ENCODE measurements at regions not wholly inside any gene's neighbourhood (a gene's known extent, or its start where the extent isn't known, plus 50 kb on each side); places are given as distances from the start of the nearest gene placed in this dataset.

DNA sequence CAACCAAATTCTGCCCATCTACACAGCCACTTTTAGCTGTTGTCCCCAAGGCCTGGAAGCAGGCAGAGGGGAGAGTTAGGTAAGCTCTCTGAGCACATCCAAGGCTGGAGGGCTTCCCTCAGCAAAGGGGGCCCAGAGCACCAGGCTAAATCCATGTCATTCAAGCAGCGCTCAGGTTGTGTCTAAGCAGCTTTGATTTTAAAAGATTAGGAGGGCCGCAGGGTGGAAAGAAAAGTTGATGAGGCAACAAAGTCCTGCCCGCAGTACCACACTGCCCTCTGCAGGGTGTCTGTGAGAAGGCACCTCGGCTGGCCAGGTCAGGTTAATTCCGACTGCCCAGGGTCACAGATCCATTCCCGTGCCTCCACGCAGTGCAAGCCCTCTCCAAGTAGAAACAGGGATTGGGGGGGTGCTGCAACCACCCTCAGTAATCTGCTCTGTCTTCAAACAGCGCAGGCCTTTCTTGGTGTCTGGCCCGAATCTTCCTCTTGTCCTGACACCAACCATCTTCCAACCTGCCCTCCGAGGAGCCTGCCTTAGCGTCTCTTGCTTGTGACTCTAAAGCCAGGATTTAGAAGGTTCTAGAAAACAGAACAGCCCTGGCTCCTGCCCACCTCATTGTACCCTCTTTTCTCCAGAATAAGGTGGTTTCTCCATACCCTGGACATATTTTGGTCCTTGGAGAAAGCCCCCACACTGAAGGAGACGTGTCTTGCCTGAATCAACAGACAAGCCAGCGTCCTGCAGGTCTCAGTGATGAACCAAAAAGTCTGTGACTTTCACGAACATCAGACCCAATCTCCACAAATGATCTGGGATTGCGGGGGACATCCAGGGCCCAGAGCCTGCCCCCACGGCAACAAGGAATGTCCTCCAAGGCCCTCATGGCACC lies 289.2 kb downstream of the TNS1 start:
- H3K9ac ChIP-seq (ENCODE audit: insufficient read length): no peak overlapping the region
- DNase-seq (ENCODE audit: low read depth, low spot score): no peak
- no peaks in the 10 kb centered on the region for H3K36me3 ChIP-seq (ENCODE audit: insufficient read depth, low read length)
- no peak overlapping the region for H3K27ac ChIP-seq
- no peak for TF ChIP-seq EZH2 (IDR thresholded peaks at IDR 0.05)
- no peak for TF ChIP-seq FOXP2 (optimal IDR thresholded peaks at IDR 0.05; ENCODE audit: control extremely low read depth, extremely low read length, insufficient read depth)
- TF ChIP-seq POLR2AphosphoS5 (IDR thresholded peaks at IDR 0.05; ENCODE audit: borderline replicate concordance, low read depth, low read length): no peak
- no peaks in the 10 kb centered on the region for H3K9me3 ChIP-seq (ENCODE audit: low read depth, low read length)
- H3K4me3 ChIP-seq: no peak overlapping the region

DNA sequence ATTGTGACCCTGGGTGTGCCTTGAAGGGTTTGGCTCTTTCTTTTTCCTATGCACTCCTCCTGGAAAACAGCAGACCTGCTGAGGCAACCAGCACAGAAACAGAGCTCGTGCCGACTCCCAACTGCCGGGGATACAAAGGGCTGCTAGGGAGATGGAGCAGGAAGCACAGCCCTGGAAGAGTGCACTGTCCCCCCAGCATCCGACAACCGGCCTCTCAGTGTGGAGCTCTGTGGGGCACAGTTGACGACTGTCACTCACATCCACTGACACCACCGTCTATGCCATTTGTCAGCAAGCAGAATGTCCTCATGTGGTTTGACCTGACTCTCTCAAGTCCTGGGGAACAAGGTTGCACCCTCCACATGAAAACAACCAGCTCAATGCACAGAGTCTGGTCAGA lies 290.4 kb downstream of the TNS1 start:
- DNase-seq (ENCODE audit: low read depth, low spot score): no peak
- Histone ChIP-seq H3K4me3 (no peak overlapping the region), H3K9me3 (ENCODE audit: low read depth, low read length) (no peaks in the 10 kb centered on the region), H3K27ac (no peak overlapping the region), H3K9ac (ENCODE audit: insufficient read length) (no peak overlapping the region), H3K36me3 (ENCODE audit: insufficient read depth, low read length) (no peaks in the 10 kb centered on the region)
- TF ChIP-seq FOXP2 (optimal IDR thresholded peaks at IDR 0.05; ENCODE audit: control extremely low read depth, extremely low read length, insufficient read depth): no peak
- no peak for TF ChIP-seq EZH2 (IDR thresholded peaks at IDR 0.05)
- no peak for TF ChIP-seq POLR2AphosphoS5 (IDR thresholded peaks at IDR 0.05; ENCODE audit: borderline replicate concordance, low read depth, low read length)

- H3K4me3 ChIP-seq: no peak overlapping the region
- H3K9me3 ChIP-seq (ENCODE audit: low read depth, low read length): no peaks in the 10 kb centered on the region
- DNase-seq (ENCODE audit: low read depth, low spot score): no peak
- no peaks in the 10 kb centered on the region for H3K36me3 ChIP-seq (ENCODE audit: insufficient read depth, low read length)
- H3K27ac ChIP-seq: no peak overlapping the region
- TF ChIP-seq EZH2 (IDR thresholded peaks at IDR 0.05): no peak
- TF ChIP-seq POLR2AphosphoS5 (IDR thresholded peaks at IDR 0.05; ENCODE audit: borderline replicate concordance, low read depth, low read length): no peak
- no peak for TF ChIP-seq FOXP2 (optimal IDR thresholded peaks at IDR 0.05; ENCODE audit: control extremely low read depth, extremely low read length, insufficient read depth)
- H3K9ac ChIP-seq (ENCODE audit: insufficient read length): no peak overlapping the region
Measured at GRCh38 chr2:217711188-217711587, 291.6 kb downstream of the TNS1 start.

- no peaks in the 10 kb centered on the region for H3K36me3 ChIP-seq (ENCODE audit: insufficient read depth, low read length)
- H3K9ac ChIP-seq (ENCODE audit: insufficient read length): no peak overlapping the region
- H3K9me3 ChIP-seq (ENCODE audit: low read depth, low read length): no peaks in the 10 kb centered on the region
- no peak overlapping the region for H3K27ac ChIP-seq
- no peak for DNase-seq (ENCODE audit: low read depth, low spot score)
- TF ChIP-seq EZH2 (IDR thresholded peaks at IDR 0.05) (no peak), FOXP2 (optimal IDR thresholded peaks at IDR 0.05; ENCODE audit: control extremely low read depth, extremely low read length, insufficient read depth) (no peak), POLR2AphosphoS5 (IDR thresholded peaks at IDR 0.05; ENCODE audit: borderline replicate concordance, low read depth, low read length) (no peak)
- no peak overlapping the region for H3K4me3 ChIP-seq
Measured at GRCh38 chr2:217710211-217710765, 292.5 kb downstream of the TNS1 start.

DNA sequence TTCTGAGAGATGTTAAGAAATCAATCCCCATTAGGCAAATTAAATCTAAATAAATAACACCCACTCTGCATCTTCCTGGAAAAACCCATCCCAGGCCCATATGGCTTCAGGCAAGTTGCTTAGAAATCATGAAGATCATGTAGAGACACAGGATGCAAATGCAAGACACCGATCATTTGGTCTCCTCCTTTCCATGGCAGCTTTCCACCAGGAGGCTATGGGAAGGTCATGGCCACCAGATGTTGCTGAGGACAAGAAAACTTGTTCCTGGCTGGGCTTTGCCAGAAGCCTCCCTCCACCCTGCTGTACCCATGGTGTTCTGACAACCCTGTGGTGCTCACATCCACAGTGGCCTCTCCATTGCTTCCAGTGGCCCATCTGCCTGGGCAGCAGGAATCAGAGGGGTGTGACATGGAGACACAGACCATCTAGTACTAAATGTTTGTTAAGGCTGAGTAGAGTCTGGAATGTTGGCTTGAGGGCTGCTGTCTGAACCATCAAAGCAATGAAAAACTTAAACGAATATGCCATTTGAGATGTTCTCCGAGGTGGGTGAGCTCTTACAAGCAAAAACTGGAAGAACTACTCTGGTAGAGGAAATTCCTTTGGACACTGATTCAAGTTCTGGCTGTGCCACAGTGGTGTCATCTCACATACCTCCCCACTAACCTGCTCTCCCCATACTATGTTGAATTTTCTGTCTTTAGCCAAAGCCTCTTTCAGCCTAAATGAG lies 293.2 kb downstream of the TNS1 start:
- Histone ChIP-seq H3K36me3 (ENCODE audit: insufficient read depth, low read length) (no peaks in the 10 kb centered on the region), H3K4me3 (no peak overlapping the region), H3K27ac (no peak overlapping the region), H3K9me3 (ENCODE audit: low read depth, low read length) (no peaks in the 10 kb centered on the region), H3K9ac (ENCODE audit: insufficient read length) (no peak overlapping the region)
- TF ChIP-seq FOXP2 (optimal IDR thresholded peaks at IDR 0.05; ENCODE audit: control extremely low read depth, extremely low read length, insufficient read depth) (no peak), EZH2 (IDR thresholded peaks at IDR 0.05) (no peak), POLR2AphosphoS5 (IDR thresholded peaks at IDR 0.05; ENCODE audit: borderline replicate concordance, low read depth, low read length) (no peak)
- no peak for DNase-seq (ENCODE audit: low read depth, low spot score)

GRCh38 chr2:217707131-217707611 lies 295.6 kb downstream of the TNS1 start:
- Histone ChIP-seq H3K36me3 (ENCODE audit: insufficient read depth, low read length) (no peaks in the 10 kb centered on the region), H3K27ac (no peak overlapping the region), H3K9ac (ENCODE audit: insufficient read length) (no peak overlapping the region), H3K9me3 (ENCODE audit: low read depth, low read length) (no peaks in the 10 kb centered on the region), H3K4me3 (no peak overlapping the region)
- TF ChIP-seq POLR2AphosphoS5 (IDR thresholded peaks at IDR 0.05; ENCODE audit: borderline replicate concordance, low read depth, low read length) (no peak), FOXP2 (optimal IDR thresholded peaks at IDR 0.05; ENCODE audit: control extremely low read depth, extremely low read length, insufficient read depth) (no peak), EZH2 (IDR thresholded peaks at IDR 0.05) (no peak)
- no peak for DNase-seq (ENCODE audit: low read depth, low spot score)

- Histone ChIP-seq H3K9me3 (ENCODE audit: low read depth, low read length) (no peaks in the 10 kb centered on the region), H3K4me3 (no peak overlapping the region), H3K27ac (no peak overlapping the region), H3K36me3 (ENCODE audit: insufficient read depth, low read length) (no peaks in the 10 kb centered on the region), H3K9ac (ENCODE audit: insufficient read length) (no peak overlapping the region)
- TF ChIP-seq FOXP2 (optimal IDR thresholded peaks at IDR 0.05; ENCODE audit: control extremely low read depth, extremely low read length, insufficient read depth) (no peak), EZH2 (IDR thresholded peaks at IDR 0.05) (no peak), POLR2AphosphoS5 (IDR thresholded peaks at IDR 0.05; ENCODE audit: borderline replicate concordance, low read depth, low read length) (no peak)
- DNase-seq (ENCODE audit: low read depth, low spot score): no peak
Measured at GRCh38 chr2:217706513-217706912, 296.3 kb downstream of the TNS1 start.

DNA sequence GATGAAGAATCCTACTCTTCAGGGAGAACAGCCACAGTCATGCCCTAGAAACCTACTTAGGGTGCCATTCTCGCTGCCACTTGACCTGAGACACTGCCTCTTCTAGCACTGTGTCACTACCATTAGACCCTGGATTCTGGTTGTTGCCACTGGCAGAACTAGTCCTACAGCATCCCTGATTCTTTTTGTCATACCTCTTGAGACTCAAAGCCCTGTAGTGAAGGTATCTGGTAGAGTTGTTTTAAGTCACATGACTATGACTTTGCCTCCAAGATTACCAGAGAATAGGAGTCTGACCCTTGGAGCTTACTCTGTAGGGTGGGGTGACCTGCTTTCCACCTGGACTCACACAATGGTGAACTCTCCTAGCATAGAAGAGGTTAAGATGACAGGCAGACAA lies 296.7 kb downstream of the TNS1 start:
- no peak for DNase-seq (ENCODE audit: low read depth, low spot score)
- Histone ChIP-seq H3K36me3 (ENCODE audit: insufficient read depth, low read length) (no peaks in the 10 kb centered on the region), H3K27ac (no peak overlapping the region), H3K9ac (ENCODE audit: insufficient read length) (no peak overlapping the region), H3K4me3 (no peak overlapping the region), H3K9me3 (ENCODE audit: low read depth, low read length) (no peaks in the 10 kb centered on the region)
- no peak for TF ChIP-seq POLR2AphosphoS5 (IDR thresholded peaks at IDR 0.05; ENCODE audit: borderline replicate concordance, low read depth, low read length)
- no peak for TF ChIP-seq FOXP2 (optimal IDR thresholded peaks at IDR 0.05; ENCODE audit: control extremely low read depth, extremely low read length, insufficient read depth)
- TF ChIP-seq EZH2 (IDR thresholded peaks at IDR 0.05): no peak

Measured in SK-N-MC (cell line).